Liver (tissue), 8 donors: ENCODE measurements at regions not wholly inside any gene's neighbourhood (a gene's known extent, or its start where the extent isn't known, plus 50 kb on each side); places are given as distances from the start of the nearest gene placed in this dataset.

Experiments used
- DNase-seq: peaks from one replicate; pipeline ENCODE4 v3.0.0-alpha.2; 2017; ENCODE audit warnings: low spot score
- H3K27ac ChIP-seq, 2 donors: one replicate each; pipeline ENCODE4 v1.7.0; 2013; ENCODE audit warnings: inconsistent platforms in 2 of 2, low read length in 2 of 2, control low read depth in 1 of 2, low read depth in 1 of 2, mild to moderate bottlenecking in 1 of 2
- H3K27me3 ChIP-seq, 4 donors: one replicate each; pipeline versions ENCODE4 v1.6.1 to v1.7.0; 2013; ENCODE audit warnings: low read length in 3 of 4, inconsistent platforms in 1 of 4, mild to moderate bottlenecking in 1 of 4, moderate library complexity in 1 of 4; ENCODE audit not compliant: control insufficient read depth in 4 of 4, insufficient read depth in 4 of 4
- H3K36me3 ChIP-seq, 4 donors: one replicate each; pipeline versions ENCODE4 v1.6.1 to v1.7.0; 2013; ENCODE audit warnings: low read length in 3 of 4, mild to moderate bottlenecking in 3 of 4, low read depth in 1 of 4, moderate library complexity in 1 of 4; ENCODE audit not compliant: control insufficient read depth in 4 of 4, insufficient read depth in 3 of 4
- H3K4me1 ChIP-seq, 4 donors: one replicate each; pipeline versions ENCODE4 v1.6.1 to v1.7.0; 2013; ENCODE audit warnings: low read length in 3 of 4, mild to moderate bottlenecking in 3 of 4, moderate library complexity in 1 of 4; ENCODE audit not compliant: control insufficient read depth in 4 of 4, insufficient read depth in 4 of 4
- H3K4me3 ChIP-seq, 3 donors: one replicate each; pipeline versions ENCODE4 v1.6.1 to v1.7.0; 2013; ENCODE audit warnings: low read length in 3 of 3, control low read depth in 1 of 3, low read depth in 1 of 3, mild to moderate bottlenecking in 1 of 3
- H3K9ac ChIP-seq, 2 donors: one replicate each; pipeline ENCODE4 v1.7.0; 2013; ENCODE audit warnings: low read length in 2 of 2, mild to moderate bottlenecking in 2 of 2, moderate library complexity in 2 of 2, control low read depth in 1 of 2, low read depth in 1 of 2
- H3K9me3 ChIP-seq, 4 donors: one replicate each; pipeline versions ENCODE4 v1.6.1 to v1.7.0; 2013; ENCODE audit warnings: low read length in 3 of 4; ENCODE audit not compliant: control insufficient read depth in 4 of 4
- EGR1 ChIP-seq, 2 donors: IDR thresholded peaks; 2 replicates each; pipeline ENCODE4 v1.6.1; 2016 to 2018; ENCODE audit warnings: antibody characterized with exemption in 2 of 2, low read depth in 2 of 2
- FOXA1 ChIP-seq: IDR thresholded peaks from 2 replicates; pipeline ENCODE4 v1.6.1; 2016; ENCODE audit warnings: antibody characterized with exemption
- FOXA2 ChIP-seq: IDR thresholded peaks from 2 replicates; pipeline ENCODE4 v1.6.1; 2016; ENCODE audit warnings: antibody characterized with exemption
- GABPA ChIP-seq, 2 donors: IDR thresholded peaks in 1 of 2; conservative IDR thresholded peaks in 1 of 2; 2 replicates each; pipeline ENCODE4 v1.6.1; 2016; ENCODE audit warnings: antibody characterized with exemption in 2 of 2, mild to moderate bottlenecking in 1 of 2, moderate library complexity in 1 of 2
- HNF4A ChIP-seq, 2 donors: conservative IDR thresholded peaks; 2 replicates each; pipeline ENCODE4 v1.6.1; 2016; ENCODE audit warnings: antibody characterized with exemption in 2 of 2, mild to moderate bottlenecking in 2 of 2
- HNF4G ChIP-seq: IDR thresholded peaks from 2 replicates; pipeline ENCODE4 v1.6.1; 2016; ENCODE audit warnings: antibody characterized with exemption
- JUND ChIP-seq, 2 donors: IDR thresholded peaks; 2 replicates each; pipeline ENCODE4 v1.6.1; 2016; ENCODE audit warnings: antibody characterized with exemption in 2 of 2
- MAX ChIP-seq: IDR thresholded peaks from 2 replicates; pipeline ENCODE4 v1.6.1; 2016; ENCODE audit warnings: antibody characterized with exemption
- NR2F2 ChIP-seq: IDR thresholded peaks from 2 replicates; pipeline ENCODE4 v1.6.1; 2016; ENCODE audit warnings: antibody characterized with exemption
- RAD21 ChIP-seq, 2 donors: IDR thresholded peaks; 2 replicates each; pipeline ENCODE4 v1.6.1; 2016; ENCODE audit warnings: antibody characterized with exemption in 2 of 2, mild to moderate bottlenecking in 2 of 2
- REST ChIP-seq: IDR thresholded peaks from 2 replicates; pipeline ENCODE4 v1.6.1; 2016; ENCODE audit warnings: antibody characterized with exemption, mild to moderate bottlenecking
- RXRA ChIP-seq, 2 donors: IDR thresholded peaks; 2 replicates each; pipeline ENCODE4 v1.6.1; 2017 to 2018; ENCODE audit warnings: antibody characterized with exemption in 2 of 2, mild to moderate bottlenecking in 1 of 2
- SP1 ChIP-seq: IDR thresholded peaks from 2 replicates; pipeline ENCODE4 v1.6.1; 2018; ENCODE audit warnings: antibody characterized with exemption, mild to moderate bottlenecking
- TAF1 ChIP-seq: conservative IDR thresholded peaks from 2 replicates; pipeline ENCODE4 v1.6.1; 2016; ENCODE audit warnings: antibody characterized with exemption, mild to moderate bottlenecking
- YY1 ChIP-seq: IDR thresholded peaks from 2 replicates; pipeline ENCODE4 v1.6.1; 2016; ENCODE audit warnings: antibody characterized with exemption, mild to moderate bottlenecking
- WGBS: extraction: QIAGEN DNeasy Blood & Tissue Kit; methylation state at CpG from one replicate; pipeline ENCODE4 v1.1.7; 2013; 5-methylcytosine and 5-hydroxymethylcytosine counted together
- TF ChIP-seq, protein P1 (sequence below): IDR thresholded peaks from 2 replicates; pipeline ENCODE4 v1.6.1; 2016; ENCODE audit warnings: antibody characterized with exemption
- TF ChIP-seq, protein P2 (sequence below): fragments of 150-350 bp; IDR thresholded peaks from 2 replicates; pipeline ENCODE4 v1.5.1; 2017; ENCODE audit warnings: improper control_type of control experiment, low read depth, low read length; ENCODE audit not compliant: missing input control
- donor health status: healthy.
- donor health status: healthy.
- donor health status: healthy.
- donor health status: healthy.
- donor health status: healthy.

- DNase-seq, result no peak
- H3K27me3 ChIP-seq, result peaks cover 0 to 2% (median 0%) of the 10 kb centered on the region in 4 donors
- H3K27ac ChIP-seq, result no peak overlapping the region
- no peak overlapping the region for H3K4me3 ChIP-seq
- TF ChIP-seq HNF4A (conservative IDR thresholded peaks at IDR 0.05), result no peak
- no peak for TF ChIP-seq SP1
- no peak for TF ChIP-seq MAX
- no peak for TF ChIP-seq NR2F2
- no peak for TF ChIP-seq RAD21 (IDR thresholded peaks at IDR 0.05)
- no peak for TF ChIP-seq FOXA2
- no peak for TF ChIP-seq YY1
- TF ChIP-seq GABPA (IDR thresholded peaks at IDR 0.05 in 1 of 2, conservative IDR thresholded peaks at IDR 0.05 in 1 of 2), result no peak
- TF ChIP-seq HNF4G, result no peak
- TF ChIP-seq FOXA1, result no peak
- no peak for TF ChIP-seq JUND (IDR thresholded peaks at IDR 0.05)
- no peak for TF ChIP-seq TAF1
- no peak for TF ChIP-seq EGR1 (IDR thresholded peaks at IDR 0.05; ENCODE audit: low read depth in 2 of 2)
- TF ChIP-seq, protein P1, sequence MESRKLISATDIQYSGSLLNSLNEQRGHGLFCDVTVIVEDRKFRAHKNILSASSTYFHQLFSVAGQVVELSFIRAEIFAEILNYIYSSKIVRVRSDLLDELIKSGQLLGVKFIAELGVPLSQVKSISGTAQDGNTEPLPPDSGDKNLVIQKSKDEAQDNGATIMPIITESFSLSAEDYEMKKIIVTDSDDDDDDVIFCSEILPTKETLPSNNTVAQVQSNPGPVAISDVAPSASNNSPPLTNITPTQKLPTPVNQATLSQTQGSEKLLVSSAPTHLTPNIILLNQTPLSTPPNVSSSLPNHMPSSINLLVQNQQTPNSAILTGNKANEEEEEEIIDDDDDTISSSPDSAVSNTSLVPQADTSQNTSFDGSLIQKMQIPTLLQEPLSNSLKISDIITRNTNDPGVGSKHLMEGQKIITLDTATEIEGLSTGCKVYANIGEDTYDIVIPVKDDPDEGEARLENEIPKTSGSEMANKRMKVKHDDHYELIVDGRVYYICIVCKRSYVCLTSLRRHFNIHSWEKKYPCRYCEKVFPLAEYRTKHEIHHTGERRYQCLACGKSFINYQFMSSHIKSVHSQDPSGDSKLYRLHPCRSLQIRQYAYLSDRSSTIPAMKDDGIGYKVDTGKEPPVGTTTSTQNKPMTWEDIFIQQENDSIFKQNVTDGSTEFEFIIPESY, result no peak
- TF ChIP-seq, protein P2, sequence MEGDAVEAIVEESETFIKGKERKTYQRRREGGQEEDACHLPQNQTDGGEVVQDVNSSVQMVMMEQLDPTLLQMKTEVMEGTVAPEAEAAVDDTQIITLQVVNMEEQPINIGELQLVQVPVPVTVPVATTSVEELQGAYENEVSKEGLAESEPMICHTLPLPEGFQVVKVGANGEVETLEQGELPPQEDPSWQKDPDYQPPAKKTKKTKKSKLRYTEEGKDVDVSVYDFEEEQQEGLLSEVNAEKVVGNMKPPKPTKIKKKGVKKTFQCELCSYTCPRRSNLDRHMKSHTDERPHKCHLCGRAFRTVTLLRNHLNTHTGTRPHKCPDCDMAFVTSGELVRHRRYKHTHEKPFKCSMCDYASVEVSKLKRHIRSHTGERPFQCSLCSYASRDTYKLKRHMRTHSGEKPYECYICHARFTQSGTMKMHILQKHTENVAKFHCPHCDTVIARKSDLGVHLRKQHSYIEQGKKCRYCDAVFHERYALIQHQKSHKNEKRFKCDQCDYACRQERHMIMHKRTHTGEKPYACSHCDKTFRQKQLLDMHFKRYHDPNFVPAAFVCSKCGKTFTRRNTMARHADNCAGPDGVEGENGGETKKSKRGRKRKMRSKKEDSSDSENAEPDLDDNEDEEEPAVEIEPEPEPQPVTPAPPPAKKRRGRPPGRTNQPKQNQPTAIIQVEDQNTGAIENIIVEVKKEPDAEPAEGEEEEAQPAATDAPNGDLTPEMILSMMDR, result no peak
- TF ChIP-seq RXRA (IDR thresholded peaks at IDR 0.05), result no peak
- TF ChIP-seq REST, result no peak
- no peak overlapping the region for H3K9ac ChIP-seq
- H3K9me3 ChIP-seq, result peaks cover 0 to 4% (median 0%) of the 10 kb centered on the region in 4 donors
- no peaks in the 10 kb centered on the region for H3K36me3 ChIP-seq
- H3K4me1 ChIP-seq, result no peaks in the 10 kb centered on the region
- 44% methylated on average over 1 of the region's 1 CpG for WGBS
Observed at GRCh38 chr9:31336386-31336785, 1048.1 kb upstream of the ACO1 start.

DNA sequence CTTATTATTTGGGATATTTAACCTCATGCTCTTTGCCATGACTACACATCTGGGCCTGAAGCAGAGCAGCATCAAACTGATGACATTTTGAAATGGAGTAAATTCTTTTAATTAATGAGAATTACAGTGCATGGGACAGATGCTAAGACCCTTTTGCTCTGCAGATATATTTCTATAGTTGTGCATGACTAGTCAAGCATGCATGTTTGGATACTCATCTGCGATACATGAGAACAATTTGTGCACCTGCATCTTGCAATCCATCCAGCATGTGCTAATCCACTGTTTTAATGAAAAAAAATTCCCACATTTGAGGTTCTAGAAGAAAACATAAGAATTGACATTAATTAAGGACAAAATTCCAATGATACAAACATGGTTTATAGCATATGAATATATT lies 1047.6 kb upstream of the ACO1 start:
- H3K9me3 ChIP-seq, result peaks cover 0 to 4% (median 0%) of the 10 kb centered on the region in 4 donors
- TF ChIP-seq NR2F2 (no peak), SP1 (no peak), TAF1 (no peak), EGR1 (IDR thresholded peaks at IDR 0.05; ENCODE audit: low read depth in 2 of 2) (no peak)
- peaks cover 0 to 2% (median 0%) of the 10 kb centered on the region in 4 donors for H3K27me3 ChIP-seq
- no peak overlapping the region for H3K27ac ChIP-seq
- H3K4me1 ChIP-seq, result no peaks in the 10 kb centered on the region
- H3K9ac ChIP-seq, result no peak overlapping the region
- H3K36me3 ChIP-seq, result no peaks in the 10 kb centered on the region
- H3K4me3 ChIP-seq, result no peak overlapping the region
- WGBS, result 80% methylated on average over 1 of the region's 1 CpG
- no peak for DNase-seq
